IMR-90 (cell line): ENCODE measurements at regions not wholly inside any gene's neighbourhood (a gene's known extent, or its start where the extent isn't known, plus 50 kb on each side); places are given as distances from the start of the nearest gene placed in this dataset.

ENCODE experiments used
- BHLHE40 ChIP-seq: fragments of 150-350 bp; IDR thresholded peaks from 2 replicates; pipeline ENCODE4 v1.6.1; 2016; ENCODE audit warnings: mild to moderate bottlenecking, low read depth, low read length
- CEBPB ChIP-seq: IDR thresholded peaks from 2 replicates; pipeline ENCODE4 v1.6.1; 2012; ENCODE audit warnings: low read depth, low read length, improper control_type of control experiment
- CTCF ChIP-seq: conservative IDR thresholded peaks from 2 replicates; pipeline ENCODE4 v1.5.1; 2012; ENCODE audit warnings: mild to moderate bottlenecking, low read depth, low read length, improper control_type of control experiment
- ELK1 ChIP-seq: fragments of 150-350 bp; IDR thresholded peaks from 2 replicates; pipeline ENCODE4 v1.6.1; 2016; ENCODE audit warnings: low read depth, mild to moderate bottlenecking, low read length, moderate library complexity, borderline replicate concordance
- MAZ ChIP-seq: IDR thresholded peaks from 2 replicates; pipeline ENCODE4 v1.6.1; 2012; ENCODE audit warnings: low read depth, mild to moderate bottlenecking, low read length, improper control_type of control experiment, moderate library complexity, borderline replicate concordance
- POLR2A ChIP-seq: IDR thresholded peaks from 2 replicates; pipeline ENCODE4 v1.6.1; 2012; ENCODE audit warnings: mild to moderate bottlenecking, low read depth, low read length
- RAD21 ChIP-seq: IDR thresholded peaks from 2 replicates; pipeline ENCODE4 v1.6.1; 2012; ENCODE audit warnings: low read length, improper control_type of control experiment
- RCOR1 ChIP-seq: IDR thresholded peaks from 2 replicates; pipeline ENCODE4 v1.6.1; 2012; ENCODE audit warnings: mild to moderate bottlenecking, low read length, improper control_type of control experiment; ENCODE audit not compliant: insufficient replicate concordance
- RFX5 ChIP-seq: IDR thresholded peaks from 2 replicates; pipeline ENCODE4 v1.8.0; 2012; ENCODE audit warnings: low read depth, mild to moderate bottlenecking, low read length, moderate library complexity
- USF2 ChIP-seq: fragments of 150-350 bp; IDR thresholded peaks from 2 replicates; pipeline ENCODE4 v1.6.1; 2017; ENCODE audit warnings: mild to moderate bottlenecking, antibody characterized with exemption, low read length, low read depth

- TF ChIP-seq ELK1 (no peak), CTCF (no peak), POLR2A (no peak), RAD21 (no peak), BHLHE40 (no peak), RCOR1 (no peak), RFX5 (no peak), USF2 (no peak), MAZ (no peak), CEBPB (no peak)
Observed at GRCh38 chr11:115751243-115752015, 247.2 kb upstream of the CADM1 start.
